SK-N-SH (cell line): ENCODE measurements at regions not wholly inside any gene's neighbourhood (a gene's known extent, or its start where the extent isn't known, plus 50 kb on each side); places are given as distances from the start of the nearest gene placed in this dataset.

ENCODE experiments used
- CTCF ChIA-PET: fragments of 300-600, 350-600 bp; formaldehyde crosslinking; extraction: SDS; loops from one replicate; lab custom pipeline; 2021; lab: Yijun Ruan, JAX
- POLR2A ChIA-PET: fragments of 350-600 bp; sonication (Branson Sonifier 250); formaldehyde crosslinking; extraction: SDS; loops from one replicate; lab custom pipeline; 2020; ENCODE audit warnings: antibody characterized with exemption, inconsistent platforms; lab: Yijun Ruan, JAX
- DNase-seq: peaks from one replicate; pipeline ENCODE4 v3.0.0; 2012
- H2AFZ ChIP-seq: fragments of 200-600 bp; sonication (generic); 2 replicates; pipeline ENCODE4 v1.8.1; 2016; ENCODE audit warnings: antibody characterized with exemption, mild to moderate bottlenecking, low read depth
- H3F3A ChIP-seq: fragments of 200-600 bp; sonication (generic); replicated peaks from 2 replicates; pipeline ENCODE3; 2016; ENCODE audit warnings: antibody characterized with exemption, mild to moderate bottlenecking; ENCODE audit not compliant: insufficient read depth
- H3K27ac ChIP-seq, 2 experiments: fragments of 200-500 bp in 1 of 2; fragments of 200-600 bp in 1 of 2; sonication (Bioruptor generic) in 1 of 2; sonication (generic), shearing (Covaris generic) in 1 of 2; 2 replicates each; pipeline versions ENCODE4 v1.5.1 to v1.6.1; 2014 to 2016; ENCODE audit warnings: low read depth in 2 of 2, inconsistent platforms in 1 of 2, low read length in 1 of 2, mild to moderate bottlenecking in 1 of 2, mixed read lengths in 1 of 2
- H3K27me3 ChIP-seq: fragments of 200-600 bp; sonication (generic), shearing (Covaris generic); 2 replicates; pipeline ENCODE4 v1.6.1; 2016; ENCODE audit warnings: mixed run types; ENCODE audit not compliant: insufficient read depth
- H3K36me3 ChIP-seq, 2 experiments: fragments of 200-500 bp in 1 of 2; fragments of 200-600 bp in 1 of 2; sonication (Bioruptor generic) in 1 of 2; sonication (generic) in 1 of 2; replicated peaks in 1 of 2; 2 replicates each; pipeline versions ENCODE3 to v1.5.1; 2014 to 2016; ENCODE audit warnings: low read length in 1 of 2, mild to moderate bottlenecking in 1 of 2; ENCODE audit not compliant: insufficient read depth in 2 of 2, control insufficient read depth in 1 of 2
- H3K4me1 ChIP-seq, 2 experiments: fragments of 200-500 bp in 1 of 2; fragments of 200-600 bp in 1 of 2; sonication (Bioruptor generic) in 1 of 2; sonication (generic), shearing (Covaris generic) in 1 of 2; 2 replicates each; pipeline versions ENCODE4 v1.5.1 to v1.6.1; 2014 to 2016; ENCODE audit warnings: low read depth in 1 of 2, low read length in 1 of 2, mixed run types in 1 of 2; ENCODE audit not compliant: insufficient read depth in 2 of 2, control insufficient read depth in 1 of 2
- H3K4me2 ChIP-seq: fragments of 200-600 bp; sonication (generic), shearing (Covaris generic); 2 replicates; pipeline ENCODE4 v1.6.1; 2017; ENCODE audit warnings: mixed run types
- H3K4me3 ChIP-seq, 2 experiments: fragments of 200-500 bp in 1 of 2; fragments of 200-600 bp in 1 of 2; sonication (Bioruptor generic) in 1 of 2; sonication (generic), shearing (Covaris generic) in 1 of 2; 2 replicates each; pipeline versions ENCODE4 v1.5.1 to v1.8.1; 2014 to 2016; ENCODE audit warnings: low read depth in 2 of 2, inconsistent platforms in 1 of 2, low read length in 1 of 2, mild to moderate bottlenecking in 1 of 2, mixed read lengths in 1 of 2, moderate library complexity in 1 of 2
- H3K79me2 ChIP-seq: fragments of 200-600 bp; sonication (generic); 2 replicates; pipeline ENCODE4 v1.8.1; 2017; ENCODE audit warnings: mild to moderate bottlenecking; ENCODE audit not compliant: insufficient read depth
- H3K9ac ChIP-seq: fragments of 200-600 bp; sonication (generic); 2 replicates; pipeline ENCODE4 v1.6.1; 2017; ENCODE audit warnings: mixed run types
- H3K9me2 ChIP-seq: fragments of 200-600 bp; sonication (generic); 2 replicates; pipeline ENCODE4 v1.6.1; 2017; ENCODE audit warnings: mixed run types
- H3K9me3 ChIP-seq: fragments of 200-600 bp; sonication (generic); 2 replicates; pipeline ENCODE4 v1.6.1; 2017; ENCODE audit warnings: mixed run types, mild to moderate bottlenecking, moderate library complexity
- H4K20me1 ChIP-seq: fragments of 200-600 bp; sonication (generic); 2 replicates; pipeline ENCODE4 v1.6.1; 2017; ENCODE audit warnings: mild to moderate bottlenecking, mixed run types; ENCODE audit not compliant: insufficient read depth
- ELF1 ChIP-seq: IDR thresholded peaks from 2 replicates; pipeline ENCODE4 v1.4.0; 2012
- EP300 ChIP-seq, 2 experiments: IDR thresholded peaks; 2 replicates each; pipeline versions ENCODE4 v1.4.0 to v1.6.1; 2012; ENCODE audit warnings: borderline replicate concordance in 1 of 2, low read depth in 1 of 2, low read length in 1 of 2
- EZH2phosphoT487 ChIP-seq: fragments of 200-600 bp; sonication (generic); IDR thresholded peaks from 2 replicates; pipeline ENCODE4 v1.6.1; 2017; ENCODE audit warnings: low read depth, mixed run types, mild to moderate bottlenecking, antibody characterized with exemption, moderate library complexity, borderline replicate concordance
- FOSL2 ChIP-seq: IDR thresholded peaks from 2 replicates; pipeline ENCODE4 v1.4.0; 2012; ENCODE audit warnings: low read depth, mild to moderate bottlenecking, moderate library complexity, borderline replicate concordance
- GABPA ChIP-seq: IDR thresholded peaks from 2 replicates; pipeline ENCODE4 v1.4.0; 2012; ENCODE audit warnings: low read depth, mild to moderate bottlenecking
- GATA2 ChIP-seq: sonication (generic); formaldehyde crosslinking; IDR thresholded peaks from 2 replicates; pipeline ENCODE4 v1.5.0; 2020; ENCODE audit warnings: mild to moderate bottlenecking, missing genetic modification reagents
- IRF3 ChIP-seq: fragments of 150-350 bp; IDR thresholded peaks from 2 replicates; pipeline ENCODE4 v1.6.1; 2016; ENCODE audit warnings: mild to moderate bottlenecking, low read depth, low read length
- MAX ChIP-seq: IDR thresholded peaks from 2 replicates; pipeline ENCODE4 v1.4.0; 2012; ENCODE audit warnings: low read depth
- MEF2A ChIP-seq: IDR thresholded peaks from 2 replicates; pipeline ENCODE4 v1.4.0; 2012; ENCODE audit warnings: low read depth, borderline replicate concordance
- NRF1 ChIP-seq: IDR thresholded peaks from 2 replicates; pipeline ENCODE4 v1.6.1; 2012; ENCODE audit warnings: low read depth, mild to moderate bottlenecking, low read length
- PBX3 ChIP-seq: IDR thresholded peaks from 2 replicates; pipeline ENCODE4; 2012
- RAD21 ChIP-seq: IDR thresholded peaks from 2 replicates; pipeline ENCODE4 v1.6.1; 2012; ENCODE audit warnings: mild to moderate bottlenecking, low read length
- RCOR1 ChIP-seq: fragments of 150-350 bp; IDR thresholded peaks from 2 replicates; pipeline ENCODE4 v1.6.1; 2017; ENCODE audit warnings: antibody characterized with exemption, low read length
- RFX5 ChIP-seq: IDR thresholded peaks from 2 replicates; pipeline ENCODE4 v1.6.1; 2012; ENCODE audit warnings: mild to moderate bottlenecking, improper control_type of control experiment, low read length
- RXRA ChIP-seq: IDR thresholded peaks from 2 replicates; pipeline ENCODE4 v1.4.0; 2012; ENCODE audit warnings: low read depth, mild to moderate bottlenecking, borderline replicate concordance
- SIN3A ChIP-seq: IDR thresholded peaks from 2 replicates; pipeline ENCODE4 v1.6.1; 2012; ENCODE audit warnings: low read depth, mild to moderate bottlenecking, low read length, moderate library complexity, borderline replicate concordance
- SMC3 ChIP-seq: IDR thresholded peaks from 2 replicates; pipeline ENCODE4 v1.6.1; 2012; ENCODE audit warnings: low read depth, low read length, improper control_type of control experiment
- TAF1 ChIP-seq: IDR thresholded peaks from 2 replicates; pipeline ENCODE4 v1.6.1; 2012; ENCODE audit warnings: low read depth, mild to moderate bottlenecking, low read length, moderate library complexity, borderline replicate concordance
- TCF12 ChIP-seq: IDR thresholded peaks from 2 replicates; pipeline ENCODE4 v1.4.0; 2012
- TEAD4 ChIP-seq: IDR thresholded peaks from 2 replicates; pipeline ENCODE4 v1.4.0; 2012; ENCODE audit warnings: mild to moderate bottlenecking, borderline replicate concordance; ENCODE audit not compliant: insufficient read depth
- USF1 ChIP-seq: IDR thresholded peaks from 2 replicates; pipeline ENCODE4 v1.4.0; 2012; ENCODE audit warnings: low read depth, borderline replicate concordance
- ZBTB33 ChIP-seq: IDR thresholded peaks from 2 replicates; pipeline ENCODE4 v1.4.0; 2012; ENCODE audit warnings: low read depth, borderline replicate concordance
- WGBS: methylation state at CpG from one replicate; pipeline ENCODE4 v1.1.6; 2017; ENCODE audit warnings: low lambda C conversion rate; 5-methylcytosine and 5-hydroxymethylcytosine counted together

- Histone ChIP-seq H3K9ac (no peak overlapping the region), H3K27ac (no peak overlapping the region), H3F3A (no peaks in the 10 kb centered on the region), H3K4me3 (no peak overlapping the region), H3K27me3 (no peaks in the 10 kb centered on the region), H3K4me2 (no peak overlapping the region), H4K20me1 (no peaks in the 10 kb centered on the region), H2AFZ (no peak overlapping the region), H3K79me2 (no peaks in the 10 kb centered on the region), H3K9me3 (no peaks in the 10 kb centered on the region), H3K4me1 (no peaks in the 10 kb centered on the region), H3K9me2 (no peaks in the 10 kb centered on the region), H3K36me3 (no peaks in the 10 kb centered on the region)
- no peak for DNase-seq
- CTCF ChIA-PET, result no interaction called here
- POLR2A ChIA-PET, result no interaction called here
- TF ChIP-seq MAX (no peak), RFX5 (no peak), GATA2 (no peak), PBX3 (no peak)
- 3% methylated on average over 1 of the region's 1 CpG for WGBS
Measured at GRCh38 chr3:190790185-190790584, 72.3 kb downstream of the GMNC start.

DNA sequence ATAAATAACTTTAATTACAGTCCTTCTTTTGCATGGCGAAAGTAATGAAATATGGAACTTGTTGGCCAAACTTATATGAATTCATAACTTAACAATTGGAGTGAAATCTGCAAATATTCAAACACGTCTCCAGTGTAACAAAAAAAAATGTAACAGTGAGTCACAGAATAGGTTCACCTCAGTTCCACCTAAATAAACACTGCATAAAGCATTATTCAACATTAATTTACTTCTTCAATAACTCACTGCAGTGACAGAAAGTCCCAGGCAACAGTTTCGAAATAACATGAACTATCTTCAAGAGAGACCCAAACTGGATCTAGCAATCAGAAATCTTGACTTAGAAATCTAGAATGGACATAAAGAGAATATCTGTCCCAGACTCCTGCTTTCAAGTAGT lies 75.6 kb downstream of the GMNC start:
- no peak for DNase-seq
- no peaks in the 10 kb centered on the region for H3K36me3 ChIP-seq
- POLR2A ChIA-PET, result no interaction called here
- CTCF ChIA-PET, result no interaction called here
- H3K4me3 ChIP-seq, result no peak overlapping the region
- no peaks in the 10 kb centered on the region for H3F3A ChIP-seq
- no peak overlapping the region for H3K4me2 ChIP-seq
- H2AFZ ChIP-seq, result no peak overlapping the region
- H3K9me2 ChIP-seq, result no peaks in the 10 kb centered on the region
- TF ChIP-seq MEF2A (no peak), RCOR1 (no peak), USF1 (no peak), TAF1 (no peak), TCF12 (no peak), TEAD4 (no peak), SMC3 (no peak), IRF3 (no peak), SIN3A (no peak), ELF1 (no peak), FOSL2 (no peak), NRF1 (no peak), EP300 (IDR thresholded peaks at IDR 0.05; ENCODE audit: borderline replicate concordance in 1 of 2, low read depth in 1 of 2, low read length in 1 of 2) (no peak), RXRA (no peak), GABPA (no peak), MAX (no peak), EZH2phosphoT487 (no peak), RAD21 (no peak), ZBTB33 (no peak)
- WGBS, result 10% methylated on average over 3 of the region's 3 CpGs
- H3K9ac ChIP-seq, result no peak overlapping the region
- no peaks in the 10 kb centered on the region for H3K9me3 ChIP-seq
- H3K27ac ChIP-seq, result no peak overlapping the region
- no peaks in the 10 kb centered on the region for H3K4me1 ChIP-seq
- no peaks in the 10 kb centered on the region for H4K20me1 ChIP-seq
- H3K27me3 ChIP-seq, result no peaks in the 10 kb centered on the region; the same call in 1 of the 2 replicates
- H3K79me2 ChIP-seq, result no peaks in the 10 kb centered on the region
